ENCODE measurements at regions not wholly inside any gene's neighbourhood (a gene's known extent, or its start where the extent isn't known, plus 50 kb on each side); places are given as distances from the start of the nearest gene placed in this dataset.
A peak's percentile ranks its signal among the peaks of the same experiment; 100 is the strongest.

DNA sequence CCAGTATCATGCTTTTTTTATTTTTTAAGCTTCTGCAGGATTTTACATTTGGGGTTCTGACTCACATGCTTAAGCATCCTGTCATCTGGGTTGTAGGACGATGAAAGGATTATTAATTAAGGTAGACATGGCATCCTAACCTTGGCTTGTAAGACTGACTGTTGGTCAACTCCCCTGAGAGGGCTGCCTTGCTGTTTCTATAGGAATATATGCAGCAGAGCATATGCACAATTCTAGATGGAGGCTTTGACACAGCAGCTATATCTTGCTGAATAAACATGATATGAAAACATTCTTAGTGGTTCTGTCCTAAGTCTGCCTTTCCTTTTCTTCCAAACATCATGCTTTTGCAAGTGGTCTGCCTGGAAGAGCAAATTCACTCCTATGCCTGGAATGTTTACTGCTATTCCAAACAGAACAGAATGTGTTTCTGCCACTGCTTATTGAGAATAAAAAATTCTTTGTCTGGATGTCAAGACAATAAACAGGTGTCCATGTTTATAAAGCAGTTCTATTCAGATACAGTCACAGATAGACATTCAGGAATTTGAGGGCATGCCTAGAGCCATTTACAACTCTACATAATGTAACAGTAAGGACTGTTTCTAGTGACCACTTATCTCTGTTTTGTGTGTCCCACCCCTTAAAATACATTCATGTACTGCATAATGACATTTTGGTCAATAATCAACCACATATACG lies 166.2 kb upstream of the PPP2R2B start:
- H3K4me2 ChIP-seq, result no peak overlapping the region
- no peaks in the 10 kb centered on the region; the same call in 1 of the 2 replicates for H3K27me3 ChIP-seq (ENCODE audit: insufficient read depth)
- no peaks in the 10 kb centered on the region; a peak in 2 of 4 replicates for H3K4me1 ChIP-seq (ENCODE audit: control insufficient read depth in 1 of 2, insufficient read depth in 2 of 2, low read depth in 1 of 2, low read length in 1 of 2)
- 27% methylated on average over 2 of the region's 2 CpGs for WGBS (ENCODE audit: low lambda C conversion rate)
- H3K4me3 ChIP-seq (ENCODE audit: low read depth in 2 of 2, low read length in 1 of 2), result no peak overlapping the region
- H3K9me2 ChIP-seq, result no peaks in the 10 kb centered on the region
- H3K36me3 ChIP-seq (replicated peaks in 1 of 2; ENCODE audit: control insufficient read depth in 1 of 2, insufficient read depth in 2 of 2, low read length in 1 of 2), result no peaks in the 10 kb centered on the region
- H3K79me2 ChIP-seq (ENCODE audit: insufficient read depth), result no peaks in the 10 kb centered on the region
- H3K9me3 ChIP-seq, result no peaks in the 10 kb centered on the region
- no peak for DNase-seq
- ChIA-PET POLR2A (no interaction called here), CTCF (interaction anchor here (1.3 to 1.7 kb wide), 2 partner anchors 11 to 15 kb away, joined by 3 to 5 read pairs; no protein-coding TSS in a partner anchor)
- H3K9ac ChIP-seq, result no peak overlapping the region
- H3F3A ChIP-seq (replicated peaks; ENCODE audit: insufficient read depth), result no peaks in the 10 kb centered on the region
- H4K20me1 ChIP-seq (ENCODE audit: insufficient read depth), result no peaks in the 10 kb centered on the region
- no peak overlapping the region for H2AFZ ChIP-seq (ENCODE audit: low read depth)
- no peak overlapping the region; a peak in 1 of 4 replicates for H3K27ac ChIP-seq (ENCODE audit: low read depth in 2 of 2, low read length in 1 of 2)
- no peak for TF ChIP-seq CHD2 (IDR thresholded peaks at IDR 0.05; ENCODE audit: low read length, partially characterized antibody)
- TF ChIP-seq, protein P1, sequence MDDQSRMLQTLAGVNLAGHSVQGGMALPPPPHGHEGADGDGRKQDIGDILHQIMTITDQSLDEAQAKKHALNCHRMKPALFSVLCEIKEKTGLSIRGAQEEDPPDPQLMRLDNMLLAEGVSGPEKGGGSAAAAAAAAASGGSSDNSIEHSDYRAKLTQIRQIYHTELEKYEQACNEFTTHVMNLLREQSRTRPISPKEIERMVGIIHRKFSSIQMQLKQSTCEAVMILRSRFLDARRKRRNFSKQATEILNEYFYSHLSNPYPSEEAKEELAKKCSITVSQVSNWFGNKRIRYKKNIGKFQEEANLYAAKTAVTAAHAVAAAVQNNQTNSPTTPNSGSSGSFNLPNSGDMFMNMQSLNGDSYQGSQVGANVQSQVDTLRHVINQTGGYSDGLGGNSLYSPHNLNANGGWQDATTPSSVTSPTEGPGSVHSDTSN (IDR thresholded peaks at IDR 0.05), result peak; percentile 9; the same call in 1 of the 2 replicates

DNA sequence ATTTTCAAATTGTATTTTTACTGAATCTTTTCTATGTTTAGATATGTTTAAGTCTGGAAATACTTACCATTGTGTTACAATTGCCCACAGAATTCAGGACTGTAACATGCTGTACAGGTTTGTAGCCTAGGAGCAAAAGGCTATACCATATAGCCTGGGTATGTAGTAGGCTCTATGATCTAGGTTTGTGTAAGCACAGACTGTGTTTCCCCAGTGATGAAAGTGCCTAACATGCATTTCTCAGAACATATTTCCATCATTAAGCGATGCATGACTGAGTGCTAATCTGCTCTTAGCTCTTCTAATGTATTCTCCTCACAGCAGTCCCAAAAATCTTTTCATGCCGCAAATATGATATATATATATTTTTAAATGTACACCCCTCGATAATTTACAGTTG lies 166.7 kb upstream of the PPP2R2B start:
- CTCF ChIA-PET, result interaction anchor here (1.0 kb wide), 1 partner anchor 78 kb away, joined by 3 read pairs; no protein-coding TSS in a partner anchor

More for the DNA sequence above, 166.7 kb upstream of the PPP2R2B start:
- Histone ChIP-seq H3K4me2 (no peak overlapping the region), H3K4me1 (ENCODE audit: control insufficient read depth in 1 of 2, insufficient read depth in 2 of 2, low read depth in 1 of 2, low read length in 1 of 2) (no peaks in the 10 kb centered on the region; a peak in 2 of 4 replicates), H4K20me1 (ENCODE audit: insufficient read depth) (no peaks in the 10 kb centered on the region), H3K9me2 (no peaks in the 10 kb centered on the region), H3K9ac (no peak overlapping the region), H3K4me3 (ENCODE audit: low read depth in 2 of 2, low read length in 1 of 2) (no peak overlapping the region), H2AFZ (ENCODE audit: low read depth) (no peak overlapping the region), H3K27ac (ENCODE audit: low read depth in 2 of 2, low read length in 1 of 2) (no peak overlapping the region), H3K36me3 (replicated peaks in 1 of 2; ENCODE audit: control insufficient read depth in 1 of 2, insufficient read depth in 2 of 2, low read length in 1 of 2) (no peaks in the 10 kb centered on the region), H3K9me3 (no peaks in the 10 kb centered on the region), H3K79me2 (ENCODE audit: insufficient read depth) (no peaks in the 10 kb centered on the region), H3K27me3 (ENCODE audit: insufficient read depth) (no peaks in the 10 kb centered on the region; the same call in 1 of the 2 replicates), H3F3A (replicated peaks; ENCODE audit: insufficient read depth) (no peaks in the 10 kb centered on the region)
- no peak for DNase-seq
- 77% methylated on average over 3 of the region's 3 CpGs for whole genome bisulfite sequencing (ENCODE audit: low lambda C conversion rate)
- POLR2A ChIA-PET, result no interaction called here
- TF ChIP-seq, protein P2, sequence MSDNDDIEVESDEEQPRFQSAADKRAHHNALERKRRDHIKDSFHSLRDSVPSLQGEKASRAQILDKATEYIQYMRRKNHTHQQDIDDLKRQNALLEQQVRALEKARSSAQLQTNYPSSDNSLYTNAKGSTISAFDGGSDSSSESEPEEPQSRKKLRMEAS (IDR thresholded peaks at IDR 0.05; ENCODE audit: low read depth), result no peak
- TF ChIP-seq, protein P3, sequence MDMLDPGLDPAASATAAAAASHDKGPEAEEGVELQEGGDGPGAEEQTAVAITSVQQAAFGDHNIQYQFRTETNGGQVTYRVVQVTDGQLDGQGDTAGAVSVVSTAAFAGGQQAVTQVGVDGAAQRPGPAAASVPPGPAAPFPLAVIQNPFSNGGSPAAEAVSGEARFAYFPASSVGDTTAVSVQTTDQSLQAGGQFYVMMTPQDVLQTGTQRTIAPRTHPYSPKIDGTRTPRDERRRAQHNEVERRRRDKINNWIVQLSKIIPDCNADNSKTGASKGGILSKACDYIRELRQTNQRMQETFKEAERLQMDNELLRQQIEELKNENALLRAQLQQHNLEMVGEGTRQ (IDR thresholded peaks at IDR 0.05; ENCODE audit: borderline replicate concordance, low read depth, low read length), result no peak
- no peak for TF ChIP-seq GATA2 (CRISPR knock-in tag; IDR thresholded peaks at IDR 0.05)
- TF ChIP-seq, protein P1 (IDR thresholded peaks at IDR 0.05), result no peak
